H9 (cell line): ENCODE measurements at regions not wholly inside any gene's neighbourhood (a gene's known extent, or its start where the extent isn't known, plus 50 kb on each side); places are given as distances from the start of the nearest gene placed in this dataset.

Experiments
- DNase-seq: peaks from one replicate; pipeline ENCODE4 v3.0.0-alpha.2; 2017
- H2AFZ ChIP-seq: one replicate; pipeline ENCODE4 v1.6.1; 2013; ENCODE audit warnings: mild to moderate bottlenecking, low read length, control low read depth, moderate library complexity
- H2AK5ac ChIP-seq: 2 replicates; pipeline ENCODE4 v1.6.1; 2013; ENCODE audit warnings: low read length, control low read depth, mixed read lengths; ENCODE audit not compliant: insufficient read length
- H2BK120ac ChIP-seq: one replicate; pipeline ENCODE4 v1.6.1; 2013; ENCODE audit warnings: low read depth, mild to moderate bottlenecking, low read length, control low read depth, inconsistent platforms; ENCODE audit not compliant: poor library complexity, severe bottlenecking
- H2BK12ac ChIP-seq: 2 replicates; pipeline ENCODE4 v1.6.1; 2013; ENCODE audit warnings: low read length, control low read depth, mixed read lengths, low read depth; ENCODE audit not compliant: insufficient read length
- H2BK15ac ChIP-seq: 2 replicates; pipeline ENCODE4 v1.6.1; 2013; ENCODE audit warnings: low read depth, low read length, control low read depth
- H2BK20ac ChIP-seq: one replicate; pipeline ENCODE4 v1.6.1; 2013; ENCODE audit warnings: low read depth, mild to moderate bottlenecking, low read length, control low read depth, inconsistent platforms; ENCODE audit not compliant: poor library complexity, severe bottlenecking
- H2BK5ac ChIP-seq: 2 replicates; pipeline ENCODE4 v1.6.1; 2013; ENCODE audit warnings: low read length, control low read depth, mixed read lengths; ENCODE audit not compliant: insufficient read length
- H3K14ac ChIP-seq: 2 replicates; pipeline ENCODE4 v1.6.1; 2013; ENCODE audit warnings: low read length, control low read depth; ENCODE audit not compliant: insufficient read depth
- H3K18ac ChIP-seq: 2 replicates; pipeline ENCODE4 v1.6.1; 2013; ENCODE audit warnings: low read depth, mild to moderate bottlenecking, mixed read lengths, low read length, control low read depth; ENCODE audit not compliant: insufficient read length
- H3K23ac ChIP-seq: 2 replicates; pipeline ENCODE4 v1.6.1; 2013; ENCODE audit warnings: low read length, control low read depth, mixed read lengths, low read depth; ENCODE audit not compliant: insufficient read length
- H3K23me2 ChIP-seq: 2 replicates; pipeline ENCODE4 v1.6.1; 2013; ENCODE audit warnings: low read depth, mild to moderate bottlenecking, mixed read lengths, low read length, control low read depth; ENCODE audit not compliant: insufficient read length, poor library complexity, severe bottlenecking
- H3K27ac ChIP-seq: 2 replicates; pipeline ENCODE4 v1.5.1; 2013; ENCODE audit warnings: low read length, control low read depth, mixed read lengths, low read depth; ENCODE audit not compliant: insufficient read length
- H3K27me3 ChIP-seq: 2 replicates; pipeline ENCODE4 v1.6.1; 2013; ENCODE audit warnings: low read length, control low read depth, inconsistent platforms; ENCODE audit not compliant: insufficient read depth
- H3K4ac ChIP-seq: 2 replicates; pipeline ENCODE4 v1.6.1; 2013; ENCODE audit warnings: low read depth, mild to moderate bottlenecking, control low read depth, inconsistent platforms, low read length, moderate library complexity
- H3K4me1 ChIP-seq: 2 replicates; pipeline ENCODE4 v1.6.1; 2013; ENCODE audit warnings: low read length, control low read depth, inconsistent platforms; ENCODE audit not compliant: insufficient read depth
- H3K4me2 ChIP-seq: 2 replicates; pipeline ENCODE4 v1.6.1; 2013; ENCODE audit warnings: low read length, control low read depth, mixed read lengths; ENCODE audit not compliant: insufficient read length, insufficient read depth
- H3K56ac ChIP-seq: 2 replicates; pipeline ENCODE4 v1.6.1; 2013; ENCODE audit warnings: low read depth, mild to moderate bottlenecking, mixed read lengths, low read length, control low read depth; ENCODE audit not compliant: insufficient read length
- H3K79me1 ChIP-seq: 2 replicates; pipeline ENCODE4 v1.6.1; 2013; ENCODE audit warnings: low read depth, mild to moderate bottlenecking, moderate library complexity, low read length, control low read depth, inconsistent platforms; ENCODE audit not compliant: insufficient read depth, poor library complexity, severe bottlenecking
- H3K79me2 ChIP-seq: 2 replicates; pipeline ENCODE4 v1.6.1; 2013; ENCODE audit warnings: low read length, control low read depth, inconsistent platforms; ENCODE audit not compliant: insufficient read depth
- H3K9ac ChIP-seq: 2 replicates; pipeline ENCODE4 v1.6.1; 2013; ENCODE audit warnings: low read length, control low read depth, mixed read lengths; ENCODE audit not compliant: insufficient read length; ENCODE audit errors: extremely low read depth
- H3K9me3 ChIP-seq: one replicate; pipeline ENCODE4 v1.6.1; 2013; ENCODE audit warnings: low read depth, low read length, inconsistent platforms; ENCODE audit not compliant: control insufficient read depth
- H3T11ph ChIP-seq: one replicate; pipeline ENCODE4 v1.6.1; 2013; ENCODE audit warnings: mild to moderate bottlenecking, low read length, control low read depth, inconsistent platforms
- H4K20me1 ChIP-seq: one replicate; pipeline ENCODE4 v1.6.1; 2013; ENCODE audit not compliant: control insufficient read depth, insufficient read length, insufficient read depth
- H4K5ac ChIP-seq: 2 replicates; pipeline ENCODE4 v1.6.1; 2013; ENCODE audit warnings: low read depth, mild to moderate bottlenecking, mixed read lengths, low read length, control low read depth; ENCODE audit not compliant: insufficient read length
- H4K8ac ChIP-seq: replicated peaks from 2 replicates; pipeline ENCODE4 v1.6.1; 2013; ENCODE audit warnings: low read length, control low read depth, mixed read lengths, low read depth; ENCODE audit not compliant: insufficient read length
- H4K91ac ChIP-seq: 2 replicates; pipeline ENCODE4 v1.6.1; 2013; ENCODE audit warnings: low read depth, mild to moderate bottlenecking, moderate library complexity, mixed read lengths, low read length, control low read depth; ENCODE audit not compliant: insufficient read length
- H3K27ac Mint-ChIP-seq, 3 experiments: 2 replicates in 2 of 3; 3 replicates in 1 of 3; pipeline ENCODE4 v1.8.0; 2020 to 2021; ENCODE audit warnings: mixed read lengths in 3 of 3, mild to moderate bottlenecking in 1 of 3, moderate library complexity in 1 of 3
- H3K27me3 Mint-ChIP-seq: 2 replicates; pipeline ENCODE4 v1.8.0; 2021; ENCODE audit warnings: low read depth, mild to moderate bottlenecking, moderate library complexity, mixed read lengths
- H3K36me3 Mint-ChIP-seq, 3 experiments: 2 replicates in 2 of 3; 3 replicates in 1 of 3; pipeline ENCODE4 v1.8.0; 2020 to 2021; ENCODE audit warnings: low read depth in 3 of 3, mixed read lengths in 3 of 3; ENCODE audit not compliant: insufficient read depth in 1 of 3
- H3K4me1 Mint-ChIP-seq, 2 experiments: 2 replicates each; pipeline ENCODE4 v1.8.0; 2020; ENCODE audit warnings: mixed read lengths in 2 of 2
- H3K4me3 Mint-ChIP-seq, 2 experiments: 2 replicates in 1 of 2; 3 replicates in 1 of 2; pipeline ENCODE4 v1.8.0; 2020 to 2021; ENCODE audit warnings: mild to moderate bottlenecking in 2 of 2, mixed read lengths in 2 of 2, moderate library complexity in 1 of 2
- H3K9me3 Mint-ChIP-seq, 2 experiments: 2 replicates in 1 of 2; 3 replicates in 1 of 2; pipeline ENCODE4 v1.8.0; 2020; ENCODE audit warnings: mild to moderate bottlenecking in 2 of 2, mixed read lengths in 2 of 2, moderate library complexity in 1 of 2
- WGBS: extraction: QIAGEN DNeasy Blood & Tissue Kit; methylation state at CpG from one replicate; pipeline ENCODE4 v1.1.7; 2013; ENCODE audit warnings: missing lambda C conversion rate, low lambda C conversion rate, mixed read lengths; ENCODE audit not compliant: insufficient read length; ENCODE audit errors: extremely low coverage; 5-methylcytosine and 5-hydroxymethylcytosine counted together
- TF ChIP-seq, protein P1 (sequence below): fragments of 200-600 bp; sonication (generic); conservative IDR thresholded peaks from 3 replicates; pipeline ENCODE4 v1.8.0; 2021; ENCODE audit warnings: antibody characterized with exemption, mild to moderate bottlenecking

DNA sequence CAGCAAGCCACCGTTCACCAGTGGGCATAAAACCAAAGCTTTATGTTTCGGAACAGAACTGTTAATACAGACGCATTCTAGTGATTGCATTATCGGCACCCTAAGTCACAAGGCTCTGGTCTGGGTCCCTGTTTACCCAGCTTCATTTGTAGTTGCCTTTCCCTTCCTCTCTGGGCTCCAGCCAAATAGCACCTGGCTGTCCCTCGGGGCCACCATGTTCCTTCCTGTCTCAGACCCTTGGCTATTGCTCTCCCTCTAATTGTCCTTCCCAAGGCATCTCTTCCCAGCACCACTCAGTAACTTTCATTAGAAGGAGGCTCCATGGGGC, 75.3 kb downstream of the SDC1 start:
- Histone ChIP-seq H3K27ac (no peak overlapping the region), H3K4me1 (peaks cover 11% of the 10 kb centered on the region; the same call in 1 of the 2 replicates), H3K9ac (no peak overlapping the region), H3K14ac (no peak overlapping the region), H3K56ac (no peak overlapping the region), H3K79me2 (no peaks in the 10 kb centered on the region), H4K91ac (no peak overlapping the region), H2BK5ac (no peak overlapping the region), H3K4me2 (no peak overlapping the region), H3K79me1 (no peaks in the 10 kb centered on the region), H3K18ac (no peak overlapping the region), H4K8ac (no peak overlapping the region), H2BK20ac (no peak overlapping the region), H3K27me3 (no peaks in the 10 kb centered on the region), H2BK15ac (no peak overlapping the region), H2BK12ac (no peak overlapping the region), H4K20me1 (no peaks in the 10 kb centered on the region), H3K23me2 (peaks cover 2% of the 10 kb centered on the region), H3T11ph (no peak overlapping the region), H2BK120ac (no peak overlapping the region), H3K9me3 (no peaks in the 10 kb centered on the region), H4K5ac (no peak overlapping the region), H2AK5ac (no peak overlapping the region), H3K23ac (no peak overlapping the region), H2AFZ (no peak overlapping the region), H3K4ac (no peak overlapping the region)
- Mint-ChIP-seq H3K4me3 (no peak overlapping the region), H3K36me3 (no peaks in the 10 kb centered on the region), H3K4me1 (peaks cover 46 to 56% of the 10 kb centered on the region in 2 experiments), H3K27ac (peak overlapping the region in 1 of 3 experiments; percentile 97; a peak in 3 of 7 replicates), H3K9me3 (no peaks in the 10 kb centered on the region; a peak in 2 of 5 replicates), H3K27me3 (peaks cover 3% of the 10 kb centered on the region)
- TF ChIP-seq, protein P1, sequence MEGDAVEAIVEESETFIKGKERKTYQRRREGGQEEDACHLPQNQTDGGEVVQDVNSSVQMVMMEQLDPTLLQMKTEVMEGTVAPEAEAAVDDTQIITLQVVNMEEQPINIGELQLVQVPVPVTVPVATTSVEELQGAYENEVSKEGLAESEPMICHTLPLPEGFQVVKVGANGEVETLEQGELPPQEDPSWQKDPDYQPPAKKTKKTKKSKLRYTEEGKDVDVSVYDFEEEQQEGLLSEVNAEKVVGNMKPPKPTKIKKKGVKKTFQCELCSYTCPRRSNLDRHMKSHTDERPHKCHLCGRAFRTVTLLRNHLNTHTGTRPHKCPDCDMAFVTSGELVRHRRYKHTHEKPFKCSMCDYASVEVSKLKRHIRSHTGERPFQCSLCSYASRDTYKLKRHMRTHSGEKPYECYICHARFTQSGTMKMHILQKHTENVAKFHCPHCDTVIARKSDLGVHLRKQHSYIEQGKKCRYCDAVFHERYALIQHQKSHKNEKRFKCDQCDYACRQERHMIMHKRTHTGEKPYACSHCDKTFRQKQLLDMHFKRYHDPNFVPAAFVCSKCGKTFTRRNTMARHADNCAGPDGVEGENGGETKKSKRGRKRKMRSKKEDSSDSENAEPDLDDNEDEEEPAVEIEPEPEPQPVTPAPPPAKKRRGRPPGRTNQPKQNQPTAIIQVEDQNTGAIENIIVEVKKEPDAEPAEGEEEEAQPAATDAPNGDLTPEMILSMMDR, result no peak
- WGBS, result no CpG with 5 or more reads among the region's 5 CpGs
- DNase-seq, result peak; percentile 24
